Right renal cortex interstitium (tissue), 3 donors: ENCODE measurements at regions not wholly inside any gene's neighbourhood (a gene's known extent, or its start where the extent isn't known, plus 50 kb on each side); places are given as distances from the start of the nearest gene placed in this dataset.

ENCODE experiments used
- DNase-seq, 3 donors: peaks; one replicate each; pipeline ENCODE4 v3.0.0-alpha.2; 2013; ENCODE audit warnings: low read depth in 3 of 3, low spot score in 2 of 3

DNA sequence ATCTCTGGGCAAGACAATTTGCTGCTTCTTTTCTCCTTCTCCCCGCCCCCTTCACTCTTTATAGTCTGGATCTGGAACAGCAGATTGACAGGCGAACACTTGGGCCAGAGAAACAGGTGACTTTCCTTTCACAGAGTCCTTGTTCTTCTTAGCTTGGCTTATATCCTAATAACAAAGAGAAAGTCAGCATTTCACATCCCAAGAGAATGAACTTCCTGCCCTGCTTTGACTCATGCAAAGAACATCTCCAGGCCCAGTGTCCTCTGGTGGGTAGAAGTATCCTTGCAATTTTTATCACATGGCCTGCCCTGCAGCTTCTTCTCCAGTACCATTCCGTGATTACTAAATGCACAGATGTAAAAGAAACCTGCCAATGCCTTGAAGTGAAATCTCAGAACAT lies 764.4 kb downstream of the ADGRL2 start:
- no peak for DNase-seq

DNA sequence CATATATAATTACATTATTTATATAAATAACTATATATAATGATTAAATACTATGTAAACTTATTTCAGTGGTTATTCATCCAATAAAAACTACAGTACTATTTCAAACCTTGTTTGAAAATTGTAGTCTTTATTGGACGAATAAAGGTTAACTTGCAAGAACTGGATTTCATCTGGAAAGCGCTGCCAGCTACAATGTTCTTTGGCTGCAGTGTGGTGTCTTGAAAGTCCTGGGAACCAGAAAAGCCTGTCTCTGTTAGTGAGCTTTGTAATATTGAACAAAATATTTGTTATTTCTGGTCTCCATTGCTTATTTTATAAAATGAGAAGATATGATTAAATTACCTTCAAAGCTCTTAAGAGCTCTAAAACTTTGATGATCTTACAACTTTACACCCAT lies 763.6 kb downstream of the ADGRL2 start:
- no peak for DNase-seq

DNA sequence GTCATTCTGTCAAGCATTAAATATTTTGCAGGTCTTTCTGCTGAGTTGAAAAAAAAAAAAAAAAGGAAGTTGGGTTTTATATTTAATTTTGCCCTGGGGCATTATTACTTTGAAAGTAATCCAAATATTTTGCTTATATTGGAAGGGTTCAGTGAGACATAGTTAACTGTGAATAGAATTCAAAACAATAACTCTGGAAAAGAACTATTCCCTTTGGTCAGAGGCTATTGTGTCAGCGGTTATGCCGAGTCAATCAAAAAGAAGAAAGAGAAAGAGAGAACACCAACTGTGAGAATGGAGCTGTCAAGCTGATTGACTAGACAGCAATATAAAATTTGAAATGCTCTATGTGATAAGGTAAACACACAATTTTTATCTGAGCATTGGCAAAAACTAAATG lies 761.7 kb downstream of the ADGRL2 start:
- DNase-seq: no peak

DNA sequence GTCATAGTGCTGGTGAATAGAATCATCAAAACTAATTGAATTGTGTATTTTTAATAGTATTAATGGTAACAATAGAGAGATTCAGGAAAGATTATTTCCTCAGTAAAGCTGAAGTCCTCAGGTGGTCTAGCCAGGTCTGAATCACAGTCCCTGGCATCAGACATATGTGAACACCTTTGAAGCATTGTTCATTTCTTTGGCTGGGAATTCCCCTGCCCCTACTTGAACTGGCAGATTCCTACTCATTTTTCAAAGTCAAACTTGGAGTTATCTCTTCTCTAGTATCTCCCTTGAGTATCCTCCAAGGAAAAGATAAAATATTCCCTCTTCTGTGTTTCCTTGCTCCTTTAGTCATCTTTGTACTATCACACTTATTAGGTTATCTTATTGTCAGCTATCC lies 759.8 kb downstream of the ADGRL2 start:
- DNase-seq: no peak

DNA sequence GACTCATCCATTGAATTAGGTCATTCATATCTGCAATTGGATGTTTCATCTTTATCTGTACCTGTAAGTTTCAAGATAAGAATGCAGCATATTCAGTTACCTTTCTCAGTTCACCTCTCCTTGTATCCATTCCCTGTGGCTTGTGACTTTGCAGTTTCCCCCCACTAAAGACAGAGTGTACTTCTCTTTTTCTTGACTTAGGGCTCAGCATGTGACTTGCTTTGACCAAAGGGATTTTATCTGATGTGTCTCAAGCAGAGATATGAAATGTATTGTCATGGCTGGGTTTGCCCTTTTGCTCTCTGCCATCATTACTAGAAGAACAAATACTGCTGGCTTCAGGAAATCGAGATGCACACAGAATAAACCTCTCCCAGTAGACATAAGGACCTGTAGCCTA lies 754.8 kb downstream of the ADGRL2 start:
- no peak for DNase-seq

DNA sequence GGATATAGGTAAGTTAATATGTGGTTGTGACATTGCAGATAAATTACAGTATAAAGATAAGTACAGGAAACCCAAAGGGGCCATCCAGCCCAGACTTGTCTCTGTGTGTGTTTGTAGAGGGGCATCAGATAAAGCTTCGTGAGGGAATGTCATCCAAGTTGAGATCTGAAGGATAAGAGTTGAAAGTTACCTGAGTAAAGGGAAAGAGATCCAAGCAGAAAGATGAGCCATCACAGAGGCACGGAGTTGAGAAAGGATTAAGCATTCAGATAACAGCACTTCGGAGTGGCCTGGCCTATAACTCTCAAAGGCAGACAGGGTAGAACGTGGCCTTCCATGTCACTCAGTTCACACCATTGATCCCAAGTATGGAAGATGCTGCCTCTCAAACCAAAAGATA lies 749.1 kb downstream of the ADGRL2 start:
- no peak for DNase-seq

DNA sequence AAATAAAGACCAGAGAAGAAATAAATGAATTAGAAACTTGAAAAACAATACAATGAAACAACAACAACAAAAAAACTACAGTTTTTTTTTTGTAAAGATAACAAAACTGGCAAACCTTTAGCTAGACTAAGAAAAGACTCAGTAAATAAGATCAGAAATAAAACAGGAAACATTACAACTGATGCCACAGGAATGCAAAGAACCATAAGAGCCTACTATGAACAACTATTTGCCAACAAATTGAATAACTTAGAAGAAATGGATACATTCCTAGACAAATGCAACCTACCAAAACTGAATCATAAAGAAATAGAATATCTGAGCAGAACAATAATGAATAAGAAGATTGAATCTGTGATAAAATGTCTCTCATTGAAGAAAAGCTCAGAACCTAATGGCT lies 742.0 kb downstream of the ADGRL2 start:
- DNase-seq: no peak

DNA sequence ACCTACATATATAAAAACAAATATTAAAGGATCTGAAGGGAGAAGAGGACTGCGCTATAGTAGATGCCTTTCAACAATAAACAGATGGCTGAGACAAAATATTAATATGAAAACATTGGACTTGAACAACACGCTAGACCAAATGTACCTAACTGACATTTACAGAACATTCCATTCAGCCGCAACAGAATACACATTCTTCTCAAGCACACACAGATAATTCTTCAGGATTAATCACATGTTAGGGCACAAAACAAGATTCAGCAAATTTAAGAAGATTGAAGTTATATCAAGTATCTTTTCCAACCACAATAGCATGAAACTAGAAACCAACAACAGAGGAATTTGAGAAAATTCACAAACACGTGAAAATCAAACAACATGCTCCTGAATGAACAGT lies 741.4 kb downstream of the ADGRL2 start:
- no peak for DNase-seq

DNA sequence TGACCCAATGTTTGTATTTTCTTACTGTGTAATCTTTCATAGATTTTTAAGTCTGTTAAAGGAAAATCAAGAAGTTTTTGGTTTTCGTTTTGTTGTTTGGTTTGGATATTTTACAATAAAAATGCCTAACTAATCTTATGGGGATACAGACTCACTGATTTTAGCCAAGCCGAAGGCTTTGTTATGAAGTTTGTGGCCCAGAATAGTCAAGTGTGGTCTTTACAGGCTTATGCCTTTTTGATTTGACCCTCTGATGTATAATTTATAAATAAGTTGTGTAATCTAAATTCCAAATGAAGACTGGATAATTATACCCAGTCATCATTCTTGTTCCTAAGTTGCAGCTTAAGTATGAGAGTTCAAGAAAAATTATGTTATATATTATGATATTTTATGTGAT lies 739.3 kb downstream of the ADGRL2 start:
- no peak for DNase-seq

DNA sequence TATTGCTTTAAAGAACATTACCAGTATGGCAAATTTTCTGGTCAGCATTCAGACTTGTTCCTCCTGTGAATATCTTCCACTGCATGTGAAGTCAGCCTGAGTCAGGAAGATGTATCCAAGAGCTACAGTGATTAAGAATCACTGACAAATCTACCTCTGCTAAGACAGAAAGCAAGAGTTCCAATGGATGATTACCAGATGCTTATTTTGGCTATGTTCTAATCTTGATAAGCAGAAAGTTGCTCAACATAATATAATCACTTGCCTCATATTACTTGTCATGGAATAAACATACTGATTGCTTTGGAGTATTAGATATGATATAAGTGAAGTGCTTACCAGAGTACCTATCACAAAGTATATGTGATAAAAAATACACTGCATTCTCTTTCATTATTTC lies 738.1 kb downstream of the ADGRL2 start:
- DNase-seq: no peak

DNA sequence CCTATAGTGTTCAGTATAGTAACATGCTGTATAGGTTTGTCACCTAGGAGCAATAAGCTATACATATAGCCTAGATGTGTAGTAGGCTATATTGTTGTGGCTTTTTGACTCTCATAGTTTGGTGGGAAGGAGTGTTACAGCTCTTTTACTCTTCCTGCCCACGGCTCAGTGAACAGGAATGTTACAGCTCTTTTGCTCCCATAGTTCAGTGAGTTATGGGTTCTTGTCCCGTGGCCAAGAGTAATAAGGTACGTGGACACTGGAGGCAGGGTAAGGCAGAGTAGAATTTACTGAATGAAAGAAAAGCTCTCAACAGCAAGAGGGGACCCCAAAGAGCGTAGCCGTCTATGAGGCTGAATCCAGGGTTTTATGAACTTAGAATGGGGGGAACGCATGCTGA lies 734.3 kb downstream of the ADGRL2 start:
- no peak for DNase-seq

DNA sequence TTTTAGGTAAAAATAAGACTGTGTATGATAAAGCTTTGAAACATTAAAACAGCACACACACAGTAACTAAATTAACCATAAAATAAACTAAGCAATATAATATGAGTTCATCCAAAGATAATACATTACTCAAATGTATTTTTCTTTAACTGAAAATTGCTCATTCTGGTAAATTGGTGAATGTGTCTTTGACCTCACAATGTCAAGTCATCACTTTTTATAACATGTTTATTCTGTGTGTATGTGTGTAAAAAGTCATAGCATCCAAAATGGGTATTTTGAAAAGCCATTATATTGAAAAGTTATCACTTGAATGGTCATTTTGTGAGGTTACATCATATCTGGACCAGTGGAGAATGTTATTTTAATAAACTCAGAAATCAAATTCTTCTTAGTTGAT lies 724.6 kb downstream of the ADGRL2 start:
- DNase-seq: no peak

DNA sequence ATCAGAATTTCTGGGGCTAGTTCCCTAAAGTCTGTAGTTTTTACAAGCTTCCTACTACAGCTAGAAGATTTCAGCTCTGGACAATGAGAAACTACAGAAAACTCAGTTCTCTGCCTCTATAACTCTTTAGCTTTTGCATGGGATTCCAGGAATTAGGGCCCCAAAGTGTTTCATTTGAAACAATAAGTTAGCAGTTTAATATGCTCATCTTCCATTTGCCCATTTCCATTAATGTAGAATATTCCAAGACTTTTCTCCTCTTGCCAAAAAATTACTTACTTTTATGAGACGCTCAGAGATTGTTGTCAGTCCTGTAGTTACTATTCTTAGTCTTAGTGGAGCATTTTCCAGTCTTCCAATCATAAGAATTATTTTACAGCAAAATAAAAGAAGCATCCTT lies 719.9 kb downstream of the ADGRL2 start:
- no peak for DNase-seq

DNA sequence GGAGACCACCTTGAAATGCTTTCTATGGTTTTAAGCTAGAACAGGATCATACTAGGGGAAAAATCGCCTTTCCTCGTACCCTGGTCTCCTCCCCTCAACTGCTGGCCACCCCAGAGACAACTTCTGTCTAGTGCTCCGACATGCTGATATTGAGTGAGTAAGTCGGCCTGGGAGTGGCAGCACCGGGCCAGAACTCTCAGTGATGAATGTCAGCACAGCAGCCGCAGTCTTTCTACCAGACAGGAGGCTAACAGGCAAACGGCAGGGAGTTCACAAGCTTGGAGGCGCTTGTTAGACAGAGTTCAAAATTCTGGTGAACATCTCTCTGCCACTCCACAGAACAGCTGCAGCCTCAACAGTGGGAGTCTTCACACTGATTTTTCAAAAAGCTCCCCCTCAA lies 716.9 kb downstream of the ADGRL2 start:
- DNase-seq: peak in 1 of 3 donors; percentile 33

DNA sequence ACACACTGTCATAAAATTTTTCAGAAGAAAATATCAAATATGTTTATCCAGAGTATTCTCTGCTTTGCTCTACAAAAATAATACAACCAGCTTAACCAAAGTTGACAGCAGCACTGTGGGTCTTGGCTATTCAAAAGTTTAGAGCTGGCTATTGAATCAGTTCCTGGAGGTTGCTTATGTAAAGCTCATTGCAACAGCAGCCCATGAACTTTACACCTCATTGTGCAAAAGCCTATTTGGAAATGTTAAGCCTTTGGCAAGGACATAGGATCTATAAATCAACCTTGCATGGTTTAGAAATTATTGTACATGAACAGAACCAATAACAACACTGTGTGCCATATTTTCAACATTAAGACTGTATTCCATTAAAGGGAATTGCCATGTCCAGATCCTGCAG lies 714.9 kb downstream of the ADGRL2 start:
- no peak for DNase-seq

DNA sequence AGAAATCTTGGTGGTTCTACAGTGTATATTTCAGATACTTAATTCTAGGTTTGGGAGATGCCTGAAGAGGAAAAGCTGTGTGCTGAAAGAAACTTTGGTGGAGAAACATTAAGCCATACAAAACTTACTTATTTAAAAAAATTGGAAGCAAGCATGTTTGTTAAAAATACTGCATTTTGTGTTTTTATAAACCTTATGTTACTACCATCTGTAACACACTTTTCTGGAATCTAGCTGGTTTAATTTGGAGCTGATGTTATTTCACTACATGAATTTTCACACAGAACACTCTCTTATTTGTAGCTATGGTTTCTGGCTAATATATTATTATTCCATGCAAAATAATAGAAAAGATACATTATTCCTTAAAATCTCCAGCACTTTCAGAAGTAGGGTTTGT lies 710.7 kb downstream of the ADGRL2 start:
- no peak for DNase-seq

DNA sequence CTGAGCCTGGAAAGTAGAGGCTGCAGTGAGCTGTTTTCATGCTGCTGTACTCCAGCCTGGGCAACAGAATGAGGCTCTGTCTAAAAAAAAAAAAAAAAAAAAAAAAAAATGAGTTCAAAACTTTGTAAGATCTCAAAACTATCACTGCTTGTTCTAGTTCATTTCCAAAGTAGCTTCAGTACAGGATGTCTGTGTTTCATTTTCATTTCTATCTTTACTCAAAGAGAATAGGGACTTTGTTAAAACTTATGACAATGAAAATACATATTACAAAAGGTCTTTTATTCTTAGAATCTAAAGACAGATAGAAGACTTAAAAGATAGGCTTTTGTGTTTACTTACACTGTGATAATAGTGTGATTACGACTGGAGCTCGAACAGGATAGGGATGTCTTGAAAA lies 709.7 kb downstream of the ADGRL2 start:
- no peak for DNase-seq

DNA sequence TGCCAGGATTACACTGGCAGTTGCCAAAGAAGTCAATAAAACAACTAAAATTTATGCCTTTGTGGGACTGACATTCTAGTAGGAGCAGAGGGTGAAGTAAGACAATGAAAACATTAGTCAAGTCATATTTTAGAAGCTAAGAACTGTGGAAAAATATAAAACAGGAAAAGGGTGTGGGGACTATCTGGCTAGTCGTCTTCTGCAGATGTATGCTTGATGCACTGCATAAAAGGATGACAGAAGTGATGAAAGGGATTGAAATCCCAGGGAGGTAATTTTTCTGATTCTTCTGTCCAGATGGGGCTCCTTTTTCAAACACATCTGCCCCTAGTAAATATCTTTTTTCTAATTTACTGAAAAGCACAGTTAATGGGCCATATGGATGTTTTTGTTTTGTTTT lies 706.3 kb downstream of the ADGRL2 start:
- no peak for DNase-seq

DNA sequence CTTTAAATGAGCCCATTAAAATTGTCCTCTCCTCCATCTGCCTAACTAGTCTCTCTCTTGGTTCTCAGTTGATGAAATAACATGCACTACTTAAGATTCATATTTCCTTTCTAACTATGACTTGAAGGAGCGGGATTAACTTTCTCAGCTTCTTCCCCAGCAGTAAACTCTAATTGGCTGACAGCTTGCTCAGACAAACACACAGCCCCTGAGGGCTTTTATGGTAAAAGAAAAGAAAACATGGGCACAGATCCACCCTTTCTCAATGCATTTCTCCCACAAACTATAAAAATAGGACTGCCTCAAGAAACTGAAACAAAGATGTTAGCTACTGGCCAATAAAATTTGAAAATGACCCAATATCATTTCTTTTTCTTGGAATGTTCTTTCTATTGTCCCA lies 703.1 kb downstream of the ADGRL2 start:
- no peak for DNase-seq

DNA sequence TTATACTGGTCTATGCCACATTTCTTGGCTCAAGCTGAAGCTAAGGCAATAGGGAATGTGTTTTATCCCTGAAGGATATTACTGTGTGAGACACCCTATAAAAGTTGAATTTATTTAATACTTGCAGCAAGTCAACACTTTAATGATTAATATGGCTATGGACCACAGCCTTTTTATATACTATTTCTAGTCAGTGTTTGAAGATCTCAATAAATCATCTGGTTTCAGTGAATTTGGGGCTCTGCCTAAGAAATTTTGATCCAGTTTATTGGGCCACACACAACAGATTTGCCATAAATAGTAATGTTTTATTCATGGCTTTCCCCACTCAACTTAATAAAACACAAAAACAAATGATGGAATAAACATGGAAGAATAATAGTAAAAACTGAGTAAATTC lies 698.3 kb downstream of the ADGRL2 start:
- DNase-seq: peak in 2 of 3 donors; percentile 18 to 33

DNA sequence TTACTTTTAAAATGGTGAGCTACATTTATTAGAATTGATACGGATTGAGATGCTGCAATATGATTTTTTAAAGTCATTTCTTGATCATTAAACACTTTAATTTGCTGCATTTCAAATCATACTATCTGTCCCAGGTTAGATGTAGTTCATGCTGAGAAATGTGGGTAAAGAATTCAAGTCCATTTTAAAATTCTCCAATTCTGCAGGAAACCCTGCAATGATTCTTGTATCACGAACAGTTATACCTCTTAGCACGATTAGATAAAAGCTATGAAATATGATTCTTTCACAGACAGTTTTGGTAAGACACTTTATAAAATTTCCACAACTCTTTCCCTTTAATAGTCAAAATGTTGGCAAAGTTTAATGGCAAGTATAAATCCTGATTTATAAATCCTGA lies 693.4 kb downstream of the ADGRL2 start:
- no peak for DNase-seq

DNA sequence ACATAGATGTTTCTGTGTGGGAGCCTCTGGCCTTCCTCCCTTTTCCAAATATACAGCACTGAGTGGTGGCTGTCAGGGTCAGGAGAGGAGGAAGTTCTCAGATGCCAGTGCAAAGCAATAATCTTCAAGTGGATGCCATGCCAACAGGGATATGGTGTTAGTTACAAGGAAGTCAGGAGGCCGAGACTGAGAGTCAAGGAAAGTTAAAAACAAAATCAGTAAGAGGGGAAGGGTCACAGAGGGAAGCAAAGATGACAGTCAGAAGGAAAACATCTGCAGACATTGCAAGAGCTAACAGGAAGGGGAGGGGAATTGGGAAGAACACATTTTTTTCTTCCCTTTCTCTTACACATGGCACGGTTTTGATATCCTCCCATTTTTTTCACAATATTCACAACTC lies 691.4 kb downstream of the ADGRL2 start:
- DNase-seq: peak in 1 of 3 donors; percentile 45

DNA sequence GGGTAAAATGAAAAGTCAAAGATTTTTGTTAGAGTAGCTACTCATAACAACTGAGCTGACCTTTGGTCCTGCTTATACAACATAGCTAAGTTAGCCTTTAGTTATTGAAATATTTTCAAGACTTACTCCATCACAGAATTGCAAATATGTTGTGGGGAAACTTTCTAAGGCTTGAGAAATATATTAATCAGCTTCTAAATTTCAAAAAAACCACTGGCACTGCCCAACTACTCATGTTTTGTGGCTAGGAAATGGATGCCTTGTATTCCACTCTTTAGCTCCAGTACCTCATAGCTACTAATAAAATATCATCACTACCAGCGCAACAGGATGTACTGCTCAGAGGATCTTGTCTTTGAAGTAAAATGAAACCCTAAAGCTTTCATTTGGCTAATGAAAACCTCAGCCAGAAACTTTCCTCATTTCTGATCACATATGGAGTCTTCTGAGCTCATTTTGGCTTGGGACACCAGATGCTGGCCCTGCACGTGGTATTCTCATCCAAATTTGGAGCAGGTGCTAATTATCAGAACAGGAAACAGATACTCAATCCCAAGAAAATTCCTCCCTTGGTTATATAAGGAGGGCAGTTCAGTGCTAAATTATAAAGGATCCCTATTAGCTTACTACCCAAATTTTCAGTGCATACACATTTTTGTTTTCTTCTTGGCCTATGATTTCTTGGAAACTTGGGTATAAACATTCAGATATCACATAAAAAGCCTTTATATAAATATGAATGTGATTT lies 690.7 kb downstream of the ADGRL2 start:
- no peak for DNase-seq
